Body of pancreas (tissue), 4 donors: ENCODE measurements at regions not wholly inside any gene's neighbourhood (a gene's known extent, or its start where the extent isn't known, plus 50 kb on each side); places are given as distances from the start of the nearest gene placed in this dataset.

Experiments
- ATAC-seq: fragments of 150-250 bp; one replicate; pipeline ENCODE4 v1.9.1; 2016
- DNase-seq, 4 donors: peaks; one replicate each; pipeline ENCODE4 v3.0.0-alpha.2; 2019
- H3K27ac ChIP-seq, 4 donors: fragments of 200-600 bp; sonication (generic); 1 replicate in 3 of 4; 2 replicates in 1 of 4; pipeline versions ENCODE4 v1.5.1 to v1.6.1; 2016 to 2019; ENCODE audit warnings: mild to moderate bottlenecking in 1 of 4, mixed read lengths in 1 of 4, moderate library complexity in 1 of 4
- H3K27me3 ChIP-seq, 2 donors: fragments of 200-600 bp; sonication (generic); one replicate each; pipeline ENCODE4 v1.6.0; 2016; ENCODE audit warnings: mild to moderate bottlenecking in 1 of 2
- H3K36me3 ChIP-seq, 2 donors: fragments of 200-600 bp; sonication (generic); replicated peaks in 1 of 2; 2 replicates each; pipeline ENCODE4 v1.5.1; 2016; ENCODE audit warnings: low read depth in 2 of 2; ENCODE audit not compliant: insufficient read depth in 1 of 2
- H3K4me1 ChIP-seq: fragments of 200-600 bp; sonication (generic); one replicate; pipeline ENCODE4 v1.6.0; 2016
- H3K4me3 ChIP-seq, 2 donors: fragments of 200-600 bp; sonication (generic); 1 replicate in 1 of 2; 2 replicates in 1 of 2; pipeline ENCODE4 v1.5.1; 2016 to 2019
- H3K9me3 ChIP-seq, 3 donors: fragments of 200-600 bp; sonication (generic); 1 replicate in 2 of 3; 2 replicates in 1 of 3; pipeline ENCODE4 v1.5.1; 2016
- CTCF ChIP-seq, 7 experiments: fragments of 450-650 bp in 4 of 7; fragments of 200-600 bp in 3 of 7; sonication (generic) in 3 of 7; IDR thresholded peaks; one replicate each; pipeline ENCODE4 v1.5.1; 2016 to 2019; ENCODE audit warnings: antibody characterized with exemption in 7 of 7
- POLR2A ChIP-seq, 3 donors: fragments of 450-650 bp; IDR thresholded peaks; one replicate each; pipeline ENCODE4 v1.6.1; 2016; ENCODE audit warnings: antibody characterized with exemption in 3 of 3, mild to moderate bottlenecking in 2 of 3
- WGBS, 2 donors: methylation state at CpG; one replicate each; pipeline ENCODE4 v1.1.5; 2017; 5-methylcytosine and 5-hydroxymethylcytosine counted together
- intact Hi-C: fragments of 100-400 bp; cut with DNase I; formaldehyde crosslinking; loops from one replicate; pipeline ENCODE4 v1.15.1; 2023

- Histone ChIP-seq H3K9me3 (no peaks in the 10 kb centered on the region), H3K27me3 (no peaks in the 10 kb centered on the region), H3K36me3 (no peaks in the 10 kb centered on the region), H3K4me1 (peaks cover 8% of the 10 kb centered on the region), H3K27ac (no peak overlapping the region), H3K4me3 (no peak overlapping the region)
- ATAC-seq (no peak), DNase-seq (no peak)
- 75 to 79% methylated on average over 9 of the region's 9 CpGs for WGBS, 2 donors
- intact Hi-C loops = no loop called here
- TF ChIP-seq CTCF (IDR thresholded peaks at IDR 0.05) = no peak
- no peak for TF ChIP-seq POLR2A (IDR thresholded peaks at IDR 0.05)
Measured at GRCh38 chr3:43865887-43866528, 175.3 kb downstream of the ABHD5 start.

GRCh38 chr3:43866529-43867353, 176.0 kb downstream of the ABHD5 start:
- WGBS, 2 donors = 71 to 72% methylated on average over 3 of the region's 3 CpGs
- Histone ChIP-seq H3K27me3 (no peaks in the 10 kb centered on the region), H3K27ac (no peak overlapping the region), H3K4me3 (no peak overlapping the region), H3K4me1 (peaks cover 10% of the 10 kb centered on the region), H3K36me3 (no peaks in the 10 kb centered on the region), H3K9me3 (no peaks in the 10 kb centered on the region)
- TF ChIP-seq CTCF (IDR thresholded peaks at IDR 0.05) (no peak), POLR2A (IDR thresholded peaks at IDR 0.05) (no peak)
- intact Hi-C loops = no loop called here
- no peak for ATAC-seq
- DNase-seq = no peak

- no peaks in the 10 kb centered on the region for H3K27me3 ChIP-seq
- H3K9me3 ChIP-seq = no peaks in the 10 kb centered on the region
- ATAC-seq (no peak), DNase-seq (no peak)
- peaks cover 10% of the 10 kb centered on the region for H3K4me1 ChIP-seq
- intact Hi-C loops = no loop called here
- H3K36me3 ChIP-seq = no peaks in the 10 kb centered on the region
- no peak overlapping the region for H3K4me3 ChIP-seq
- 69 to 82% methylated on average over 2 to 8 of the region's 8 CpGs for WGBS, 2 donors
- no peak overlapping the region for H3K27ac ChIP-seq
- no peak for TF ChIP-seq POLR2A (IDR thresholded peaks at IDR 0.05)
- no peak for TF ChIP-seq CTCF (IDR thresholded peaks at IDR 0.05)
Measured at GRCh38 chr3:43867436-43868072, 176.8 kb downstream of the ABHD5 start.

GRCh38 chr3:43869491-43869890, 178.8 kb downstream of the ABHD5 start:
- no peak for TF ChIP-seq CTCF (IDR thresholded peaks at IDR 0.05)
- no peak for TF ChIP-seq POLR2A (IDR thresholded peaks at IDR 0.05)
- Histone ChIP-seq H3K4me3 (no peak overlapping the region), H3K4me1 (peaks cover 10% of the 10 kb centered on the region), H3K27me3 (no peaks in the 10 kb centered on the region), H3K27ac (no peak overlapping the region), H3K9me3 (no peaks in the 10 kb centered on the region), H3K36me3 (no peaks in the 10 kb centered on the region)
- DNase-seq (no peak), ATAC-seq (no peak)
- intact Hi-C loops = no loop called here
- WGBS, 2 donors = 48 to 57% methylated on average over 3 of the region's 3 CpGs
